ENCODE measurements at regions not wholly inside any gene's neighbourhood (a gene's known extent, or its start where the extent isn't known, plus 50 kb on each side); places are given as distances from the start of the nearest gene placed in this dataset.

DNA sequence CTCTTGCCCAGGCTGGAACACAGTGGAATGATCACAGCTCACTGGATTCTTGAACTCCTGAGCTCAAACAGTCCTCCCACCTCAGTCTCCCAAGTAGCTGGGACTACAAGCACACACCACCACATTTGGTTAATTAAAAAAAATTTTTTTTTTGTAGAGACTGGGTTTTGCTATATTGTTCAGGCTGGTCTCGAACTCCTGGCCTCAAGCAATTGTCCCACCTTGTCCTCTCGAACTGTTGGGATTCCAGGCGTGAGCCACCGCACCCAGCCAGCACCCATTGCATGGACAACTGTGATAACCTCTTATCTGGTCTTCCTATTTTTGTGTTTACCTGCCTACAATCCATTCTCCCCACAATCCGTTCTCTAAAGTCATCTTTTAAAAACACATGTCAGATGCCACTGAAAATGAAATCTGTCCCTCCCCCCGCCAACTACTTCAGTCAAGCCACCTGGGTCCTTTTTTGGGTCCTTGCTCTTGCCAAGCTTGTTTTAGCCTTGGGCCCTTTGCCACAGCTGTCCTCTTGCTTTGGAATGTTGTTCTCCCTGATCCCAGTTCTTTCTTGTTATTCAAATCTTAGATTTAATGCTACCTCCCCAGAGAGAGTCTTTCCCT, 250.5 kb downstream of the PIK3R1 start:
- no peak overlapping the region for H3K9ac ChIP-seq (ENCODE audit: low read depth, low read length)
- H3K9me3 ChIP-seq (ENCODE audit: insufficient read depth, low read length, severe bottlenecking) = no peaks in the 10 kb centered on the region
- no peak overlapping the region for H3K4me3 ChIP-seq (ENCODE audit: low read depth in 1 of 2, low read length in 2 of 2)
- no peaks in the 10 kb centered on the region for H3K27me3 ChIP-seq (ENCODE audit: insufficient read depth, low read length, poor library complexity)
- TF ChIP-seq, protein P1, sequence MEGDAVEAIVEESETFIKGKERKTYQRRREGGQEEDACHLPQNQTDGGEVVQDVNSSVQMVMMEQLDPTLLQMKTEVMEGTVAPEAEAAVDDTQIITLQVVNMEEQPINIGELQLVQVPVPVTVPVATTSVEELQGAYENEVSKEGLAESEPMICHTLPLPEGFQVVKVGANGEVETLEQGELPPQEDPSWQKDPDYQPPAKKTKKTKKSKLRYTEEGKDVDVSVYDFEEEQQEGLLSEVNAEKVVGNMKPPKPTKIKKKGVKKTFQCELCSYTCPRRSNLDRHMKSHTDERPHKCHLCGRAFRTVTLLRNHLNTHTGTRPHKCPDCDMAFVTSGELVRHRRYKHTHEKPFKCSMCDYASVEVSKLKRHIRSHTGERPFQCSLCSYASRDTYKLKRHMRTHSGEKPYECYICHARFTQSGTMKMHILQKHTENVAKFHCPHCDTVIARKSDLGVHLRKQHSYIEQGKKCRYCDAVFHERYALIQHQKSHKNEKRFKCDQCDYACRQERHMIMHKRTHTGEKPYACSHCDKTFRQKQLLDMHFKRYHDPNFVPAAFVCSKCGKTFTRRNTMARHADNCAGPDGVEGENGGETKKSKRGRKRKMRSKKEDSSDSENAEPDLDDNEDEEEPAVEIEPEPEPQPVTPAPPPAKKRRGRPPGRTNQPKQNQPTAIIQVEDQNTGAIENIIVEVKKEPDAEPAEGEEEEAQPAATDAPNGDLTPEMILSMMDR (IDR thresholded peaks at IDR 0.05; ENCODE audit: borderline replicate concordance, extremely low read depth, low read length, poor library complexity, severe bottlenecking) = no peak
- no peak for TF ChIP-seq EZH2 (IDR thresholded peaks at IDR 0.05; ENCODE audit: borderline replicate concordance, low read depth, low read length, severe bottlenecking)
- H3K27ac ChIP-seq (ENCODE audit: low read length) = no peak overlapping the region
- no peaks in the 10 kb centered on the region for H3K36me3 ChIP-seq (ENCODE audit: insufficient read depth, low read length)
- H3K79me2 ChIP-seq (ENCODE audit: insufficient read depth, low read length) = no peaks in the 10 kb centered on the region
- H4K20me1 ChIP-seq (ENCODE audit: insufficient read depth, low read length) = no peaks in the 10 kb centered on the region
- peaks cover 24% of the 10 kb centered on the region for H3K4me1 ChIP-seq (ENCODE audit: insufficient read depth, low read length)
- no peak overlapping the region for H3K4me2 ChIP-seq (ENCODE audit: insufficient read depth, low read length)
- H2AFZ ChIP-seq (ENCODE audit: low read depth, low read length) = no peak overlapping the region
- DNase-seq (no peak), ATAC-seq (ENCODE audit: insufficient read depth, low read depth) (no peak)

DNA sequence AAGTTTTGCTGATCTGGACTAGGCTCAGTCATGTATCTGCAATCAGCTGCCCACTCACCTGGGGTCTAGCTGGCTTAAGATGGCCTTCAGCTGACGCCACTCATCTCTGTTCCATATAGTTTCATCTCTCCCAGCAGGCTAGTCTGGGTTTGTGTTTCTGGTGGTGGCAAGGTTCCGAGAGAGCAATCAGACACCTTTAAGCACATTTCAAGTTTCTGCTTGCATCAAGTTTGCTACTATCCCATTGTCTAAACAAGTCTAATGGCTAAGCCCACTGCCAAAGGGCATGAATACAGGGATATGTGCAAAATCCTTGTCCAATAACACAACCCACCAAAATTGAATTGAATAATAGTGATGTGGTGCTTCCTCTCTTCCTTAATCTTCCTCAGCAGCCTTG, 251.7 kb downstream of the PIK3R1 start:
- Histone ChIP-seq H3K79me2 (ENCODE audit: insufficient read depth, low read length) (no peaks in the 10 kb centered on the region), H4K20me1 (ENCODE audit: insufficient read depth, low read length) (no peaks in the 10 kb centered on the region), H3K9ac (ENCODE audit: low read depth, low read length) (no peak overlapping the region), H3K4me1 (ENCODE audit: insufficient read depth, low read length) (peaks cover 24% of the 10 kb centered on the region), H3K36me3 (ENCODE audit: insufficient read depth, low read length) (no peaks in the 10 kb centered on the region), H3K9me3 (ENCODE audit: insufficient read depth, low read length, severe bottlenecking) (no peaks in the 10 kb centered on the region), H2AFZ (ENCODE audit: low read depth, low read length) (no peak overlapping the region), H3K4me3 (ENCODE audit: low read depth in 1 of 2, low read length in 2 of 2) (no peak overlapping the region), H3K27me3 (ENCODE audit: insufficient read depth, low read length, poor library complexity) (no peaks in the 10 kb centered on the region), H3K27ac (ENCODE audit: low read length) (no peak overlapping the region), H3K4me2 (ENCODE audit: insufficient read depth, low read length) (no peak overlapping the region)
- DNase-seq (no peak), ATAC-seq (ENCODE audit: insufficient read depth, low read depth) (no peak)
- TF ChIP-seq, protein P1 (IDR thresholded peaks at IDR 0.05; ENCODE audit: borderline replicate concordance, extremely low read depth, low read length, poor library complexity, severe bottlenecking) = no peak
- TF ChIP-seq EZH2 (IDR thresholded peaks at IDR 0.05; ENCODE audit: borderline replicate concordance, low read depth, low read length, severe bottlenecking) = no peak

DNA sequence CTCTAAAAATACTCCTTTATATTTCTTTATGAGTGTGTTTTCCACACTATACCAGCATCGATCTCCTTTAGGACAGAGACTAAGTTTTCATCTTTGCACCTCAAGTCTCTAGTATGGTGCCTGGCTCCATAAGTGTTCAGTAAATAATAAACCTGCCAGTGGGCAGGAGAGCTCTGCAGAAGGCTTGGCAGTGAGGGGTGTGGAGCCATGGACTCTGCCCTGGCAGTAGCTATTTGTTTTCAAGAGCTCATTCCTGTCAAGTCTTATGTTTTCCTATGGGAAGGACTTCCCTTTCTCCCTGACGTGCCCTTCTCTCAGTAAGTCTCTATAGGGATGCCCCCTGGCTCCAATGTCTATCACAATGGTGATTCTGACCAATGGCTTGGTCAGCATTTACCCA, 252.2 kb downstream of the PIK3R1 start:
- DNase-seq = no peak
- no peaks in the 10 kb centered on the region for H3K27me3 ChIP-seq (ENCODE audit: insufficient read depth, low read length, poor library complexity)
- H3K36me3 ChIP-seq (ENCODE audit: insufficient read depth, low read length) = no peaks in the 10 kb centered on the region
- no peak for ATAC-seq (ENCODE audit: insufficient read depth, low read depth)
- no peak overlapping the region for H2AFZ ChIP-seq (ENCODE audit: low read depth, low read length)
- H3K27ac ChIP-seq (ENCODE audit: low read length) = no peak overlapping the region
- H3K4me3 ChIP-seq (ENCODE audit: low read depth in 1 of 2, low read length in 2 of 2) = no peak overlapping the region
- no peak overlapping the region for H3K4me2 ChIP-seq (ENCODE audit: insufficient read depth, low read length)
- H3K9me3 ChIP-seq (ENCODE audit: insufficient read depth, low read length, severe bottlenecking) = no peaks in the 10 kb centered on the region
- no peaks in the 10 kb centered on the region for H3K79me2 ChIP-seq (ENCODE audit: insufficient read depth, low read length)
- no peak overlapping the region for H3K9ac ChIP-seq (ENCODE audit: low read depth, low read length)
- H3K4me1 ChIP-seq (ENCODE audit: insufficient read depth, low read length) = peaks cover 24% of the 10 kb centered on the region
- no peaks in the 10 kb centered on the region for H4K20me1 ChIP-seq (ENCODE audit: insufficient read depth, low read length)
- TF ChIP-seq EZH2 (IDR thresholded peaks at IDR 0.05; ENCODE audit: borderline replicate concordance, low read depth, low read length, severe bottlenecking) = no peak
- TF ChIP-seq, protein P1 (IDR thresholded peaks at IDR 0.05; ENCODE audit: borderline replicate concordance, extremely low read depth, low read length, poor library complexity, severe bottlenecking) = no peak

Measured in DND-41 (cell line).